Nephron progenitor cell (in vitro differentiated cells): ENCODE measurements at regions not wholly inside any gene's neighbourhood (a gene's known extent, or its start where the extent isn't known, plus 50 kb on each side); places are given as distances from the start of the nearest gene placed in this dataset.
"Not testable (repeated sequence)": the region's sequence is repeated elsewhere in the genome, so short reads cannot be mapped to it uniquely, and the experiment has no call there.

ENCODE experiments used
- DNase-seq: peaks from one replicate; pipeline ENCODE4 v3.0.0; 2021
- H3K27ac Mint-ChIP-seq: 2 replicates; pipeline ENCODE4 v1.8.0; 2021; ENCODE audit warnings: mild to moderate bottlenecking, moderate library complexity, mixed read lengths
- H3K27me3 Mint-ChIP-seq: 2 replicates; pipeline ENCODE4 v1.8.0; 2021; ENCODE audit warnings: mild to moderate bottlenecking, low read depth, mixed read lengths; ENCODE audit not compliant: poor library complexity
- H3K36me3 Mint-ChIP-seq: 2 replicates; pipeline ENCODE4 v1.8.0; 2021; ENCODE audit warnings: low read depth, mixed read lengths
- H3K4me1 Mint-ChIP-seq: 2 replicates; pipeline ENCODE4 v1.8.0; 2021; ENCODE audit warnings: mixed read lengths
- H3K4me3 Mint-ChIP-seq: 2 replicates; pipeline ENCODE4 v1.8.0; 2021; ENCODE audit warnings: mild to moderate bottlenecking, moderate library complexity, mixed read lengths
- H3K9me3 Mint-ChIP-seq: 2 replicates; pipeline ENCODE4 v1.8.0; 2021; ENCODE audit warnings: mild to moderate bottlenecking, moderate library complexity, mixed read lengths
- TF ChIP-seq, protein P1 (sequence below): fragments of 200-600 bp; sonication (generic); IDR thresholded peaks from 2 replicates; pipeline ENCODE4 v1.5.0; 2021; ENCODE audit warnings: antibody characterized with exemption

DNA sequence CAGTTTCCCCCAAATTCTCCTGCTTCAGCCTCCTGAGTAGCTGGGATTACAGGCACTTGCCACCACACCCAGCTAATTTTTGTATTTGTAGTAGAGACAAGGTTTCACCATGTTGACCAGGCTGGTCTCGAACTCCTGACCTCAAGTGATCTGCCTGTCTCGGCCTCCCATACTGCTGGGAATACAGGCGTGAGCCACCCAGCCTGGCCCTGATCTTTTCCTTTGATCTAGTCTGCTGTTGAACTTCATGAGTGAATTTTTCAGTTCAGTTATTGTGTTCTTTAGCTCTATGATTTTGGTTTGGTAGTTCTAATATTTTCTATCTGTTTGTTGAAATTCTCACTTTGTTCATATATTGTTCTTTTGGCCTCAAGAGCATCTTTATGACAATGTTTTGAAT is 83.4 kb upstream of the RAP2C start:
- Mint-ChIP-seq H3K36me3 (peaks cover 15% of the 10 kb centered on the region), H3K9me3 (peaks cover 21% of the 10 kb centered on the region)
- DNase-seq, H3K4me1 Mint-ChIP-seq, H3K27me3 Mint-ChIP-seq, H3K27ac Mint-ChIP-seq, H3K4me3 Mint-ChIP-seq: not testable (repeated sequence)

- DNase-seq = no peak
- Mint-ChIP-seq H3K9me3 (peaks cover 14% of the 10 kb centered on the region), H3K4me1 (no peaks in the 10 kb centered on the region), H3K27ac (no peak overlapping the region), H3K4me3 (no peak overlapping the region), H3K27me3 (peaks cover 3% of the 10 kb centered on the region), H3K36me3 (no peaks in the 10 kb centered on the region)
- TF ChIP-seq, protein P1, sequence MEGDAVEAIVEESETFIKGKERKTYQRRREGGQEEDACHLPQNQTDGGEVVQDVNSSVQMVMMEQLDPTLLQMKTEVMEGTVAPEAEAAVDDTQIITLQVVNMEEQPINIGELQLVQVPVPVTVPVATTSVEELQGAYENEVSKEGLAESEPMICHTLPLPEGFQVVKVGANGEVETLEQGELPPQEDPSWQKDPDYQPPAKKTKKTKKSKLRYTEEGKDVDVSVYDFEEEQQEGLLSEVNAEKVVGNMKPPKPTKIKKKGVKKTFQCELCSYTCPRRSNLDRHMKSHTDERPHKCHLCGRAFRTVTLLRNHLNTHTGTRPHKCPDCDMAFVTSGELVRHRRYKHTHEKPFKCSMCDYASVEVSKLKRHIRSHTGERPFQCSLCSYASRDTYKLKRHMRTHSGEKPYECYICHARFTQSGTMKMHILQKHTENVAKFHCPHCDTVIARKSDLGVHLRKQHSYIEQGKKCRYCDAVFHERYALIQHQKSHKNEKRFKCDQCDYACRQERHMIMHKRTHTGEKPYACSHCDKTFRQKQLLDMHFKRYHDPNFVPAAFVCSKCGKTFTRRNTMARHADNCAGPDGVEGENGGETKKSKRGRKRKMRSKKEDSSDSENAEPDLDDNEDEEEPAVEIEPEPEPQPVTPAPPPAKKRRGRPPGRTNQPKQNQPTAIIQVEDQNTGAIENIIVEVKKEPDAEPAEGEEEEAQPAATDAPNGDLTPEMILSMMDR = no peak
Observed at GRCh38 chrX:132294776-132295495, 75.7 kb upstream of the RAP2C start.

- no peak overlapping the region for H3K27ac Mint-ChIP-seq
- H3K36me3 Mint-ChIP-seq = peaks cover 3% of the 10 kb centered on the region
- TF ChIP-seq, protein P1 = no peak
- peaks cover 3% of the 10 kb centered on the region for H3K27me3 Mint-ChIP-seq
- no peak for DNase-seq
- H3K4me3 Mint-ChIP-seq = no peak overlapping the region
- H3K9me3 Mint-ChIP-seq = peaks cover 16% of the 10 kb centered on the region
- no peaks in the 10 kb centered on the region for H3K4me1 Mint-ChIP-seq
Observed at GRCh38 chrX:132294192-132294591, 74.9 kb upstream of the RAP2C start.

- Mint-ChIP-seq H3K4me1 (no peaks in the 10 kb centered on the region), H3K27me3 (peaks cover 3% of the 10 kb centered on the region), H3K36me3 (peaks cover 9% of the 10 kb centered on the region), H3K9me3 (peaks cover 27% of the 10 kb centered on the region), H3K4me3 (no peak overlapping the region), H3K27ac (no peak overlapping the region)
- DNase-seq = peak; percentile 39
- TF ChIP-seq, protein P1 = peak; percentile 68
Observed at GRCh38 chrX:132292793-132293192, 73.5 kb upstream of the RAP2C start.

DNA sequence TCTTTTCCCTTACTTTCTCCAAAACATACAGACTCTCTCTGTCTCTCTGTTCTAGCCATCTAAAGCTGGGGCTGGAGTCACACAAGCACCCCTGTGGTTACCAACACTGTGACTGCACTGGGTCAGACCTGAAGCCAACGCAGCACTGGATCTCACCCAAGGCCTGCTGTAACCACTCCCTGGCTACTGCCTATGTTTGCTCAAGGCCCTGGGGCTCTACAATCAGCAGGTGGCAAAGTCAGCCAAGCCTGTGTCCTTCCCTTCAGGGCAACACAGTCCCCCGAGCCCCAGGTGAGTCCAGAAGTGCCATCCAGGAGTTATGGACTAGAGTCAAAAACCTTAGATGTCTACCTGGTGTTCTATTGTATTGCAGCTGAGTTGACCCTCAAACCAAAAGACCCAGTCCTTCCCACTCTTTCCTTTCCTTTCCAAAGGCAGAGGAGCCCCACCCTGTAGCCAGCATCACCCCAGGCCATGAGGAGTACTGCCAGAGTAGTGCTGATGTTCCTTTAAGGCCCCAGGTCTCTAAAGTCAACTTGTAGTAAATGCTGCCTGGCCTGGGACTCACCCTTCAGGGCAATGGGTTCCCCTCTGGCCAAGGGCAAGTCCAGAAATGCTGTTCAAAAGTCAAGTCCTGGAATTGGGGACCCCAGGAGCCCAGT is 58.8 kb upstream of the RAP2C start:
- no peak for DNase-seq
- H3K27ac Mint-ChIP-seq = no peak overlapping the region
- peaks cover 5% of the 10 kb centered on the region for H3K4me1 Mint-ChIP-seq
- TF ChIP-seq, protein P1 = no peak
- peaks cover 19% of the 10 kb centered on the region for H3K36me3 Mint-ChIP-seq
- peaks cover 6% of the 10 kb centered on the region for H3K27me3 Mint-ChIP-seq
- H3K4me3 Mint-ChIP-seq = no peak overlapping the region
- H3K9me3 Mint-ChIP-seq = peaks cover 29% of the 10 kb centered on the region

GRCh38 chrX:132272826-132273225 is 53.6 kb upstream of the RAP2C start:
- Mint-ChIP-seq H3K36me3 (peaks cover 19% of the 10 kb centered on the region), H3K4me3 (no peak overlapping the region), H3K9me3 (peaks cover 27% of the 10 kb centered on the region), H3K4me1 (no peaks in the 10 kb centered on the region), H3K27me3 (peaks cover 6% of the 10 kb centered on the region), H3K27ac (peak overlapping the region; percentile 1)
- TF ChIP-seq, protein P1 = no peak
- no peak for DNase-seq
